HG02798 (cell line): ENCODE measurements at regions not wholly inside any gene's neighbourhood (a gene's known extent, or its start where the extent isn't known, plus 50 kb on each side); places are given as distances from the start of the nearest gene placed in this dataset.
"Not testable (repeated sequence)": the region's sequence is repeated elsewhere in the genome, so short reads cannot be mapped to it uniquely, and the experiment has no call there.

ENCODE experiments used
- ATAC-seq: cut with Tn5 transposase; IDR thresholded peaks from one replicate; pipeline ENCODE4 v1.9.1; 2021; ENCODE audit warnings: mild to moderate bottlenecking; ENCODE audit not compliant: unreplicated experiment, poor library complexity

DNA sequence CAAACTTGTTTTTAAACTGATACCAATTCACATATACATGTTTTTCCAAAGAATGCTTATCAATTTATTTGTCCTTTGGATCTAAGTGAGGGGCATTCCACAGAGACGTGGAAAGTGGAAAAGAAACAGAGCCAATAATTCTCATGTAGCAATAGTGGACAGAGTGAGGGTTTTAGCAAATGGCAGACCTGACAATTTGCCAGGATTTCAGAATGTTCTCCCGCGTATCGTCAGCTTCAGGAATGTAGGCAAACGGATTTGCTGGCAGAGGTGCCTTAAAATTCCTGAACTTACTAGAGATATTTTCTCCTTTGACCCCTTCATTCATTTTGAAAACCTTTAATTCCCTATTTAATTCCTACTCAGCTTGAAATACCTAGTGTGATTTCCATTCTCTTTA is 193.4 kb upstream of the CPHXL start:
- no peak for ATAC-seq

DNA sequence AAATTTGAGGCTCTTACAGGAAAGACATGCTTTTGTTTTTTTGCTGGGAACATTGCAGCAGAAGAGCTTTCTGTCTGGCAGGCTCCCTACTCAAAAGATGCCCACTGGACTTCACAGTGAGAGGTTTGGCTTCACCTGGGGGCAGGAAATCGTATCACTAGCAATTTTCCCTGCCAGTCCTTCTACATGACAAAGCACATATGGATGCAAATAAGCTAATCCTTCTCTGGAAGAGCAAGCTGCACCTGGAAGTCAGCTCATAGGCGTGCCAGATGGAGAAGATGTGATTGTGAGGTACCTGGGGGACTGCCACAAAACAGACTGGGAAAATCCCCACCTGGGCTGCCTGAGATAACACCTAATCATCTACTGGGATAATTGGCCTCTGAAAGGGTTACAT is 195.0 kb upstream of the CPHXL start:
- ATAC-seq, result no peak

DNA sequence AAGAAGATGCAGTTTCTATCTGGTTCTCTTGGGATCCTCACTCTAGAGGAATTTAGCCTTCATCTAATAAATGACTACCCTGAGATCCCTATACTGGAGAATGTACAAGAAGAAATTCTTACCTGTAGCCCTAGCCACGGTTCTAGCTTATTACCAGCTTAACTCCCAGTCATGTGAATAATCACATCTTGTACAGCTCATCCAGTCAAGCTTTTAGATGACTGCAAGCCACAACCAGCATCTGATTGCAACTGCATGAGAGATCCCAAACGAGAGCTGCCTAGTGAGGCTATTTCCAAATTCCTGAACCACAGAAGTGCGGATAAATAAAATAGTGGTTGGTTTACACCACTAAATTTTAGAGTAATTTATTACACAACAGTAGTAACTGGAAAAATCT is 196.0 kb upstream of the CPHXL start:
- no peak for ATAC-seq

DNA sequence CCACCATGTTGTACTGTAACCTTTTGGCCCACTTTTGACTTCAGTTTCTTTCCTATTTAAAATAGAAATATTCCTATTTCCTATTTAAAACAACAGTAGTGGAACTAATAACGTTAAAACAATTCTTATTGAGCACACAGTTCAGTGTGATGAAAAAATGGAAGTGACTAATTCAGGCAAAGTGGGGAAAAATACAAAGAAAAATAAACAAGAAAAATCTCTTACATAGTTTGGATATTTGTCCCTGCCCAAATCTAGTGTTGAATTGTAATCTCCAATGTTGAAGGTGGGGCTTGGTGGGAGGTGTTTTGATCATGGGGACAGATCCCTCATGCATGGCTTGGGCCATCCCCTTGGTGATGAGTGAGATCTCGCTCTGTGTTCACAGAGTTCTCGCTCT is 198.1 kb upstream of the CPHXL start:
- no peak for ATAC-seq

DNA sequence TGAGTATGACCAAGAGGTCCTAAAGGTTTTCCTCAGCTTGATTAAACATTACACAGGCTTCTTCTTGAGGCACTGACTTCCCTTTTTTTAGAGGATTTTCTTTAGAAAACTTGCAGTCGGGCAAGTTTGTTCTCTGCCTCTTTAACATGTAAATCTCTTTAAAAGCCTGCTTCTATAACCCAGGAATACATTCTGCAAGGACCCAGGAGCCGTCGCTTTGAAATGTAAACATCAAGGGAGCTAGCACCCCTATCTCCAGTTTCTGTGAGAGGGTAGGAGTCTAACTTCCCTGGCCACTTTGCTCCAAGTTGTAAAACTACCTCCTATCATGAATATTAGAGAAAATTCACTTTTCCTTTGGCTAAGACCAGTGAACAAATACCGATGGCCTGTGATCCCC is 201.5 kb upstream of the CPHXL start:
- no peak for ATAC-seq

DNA sequence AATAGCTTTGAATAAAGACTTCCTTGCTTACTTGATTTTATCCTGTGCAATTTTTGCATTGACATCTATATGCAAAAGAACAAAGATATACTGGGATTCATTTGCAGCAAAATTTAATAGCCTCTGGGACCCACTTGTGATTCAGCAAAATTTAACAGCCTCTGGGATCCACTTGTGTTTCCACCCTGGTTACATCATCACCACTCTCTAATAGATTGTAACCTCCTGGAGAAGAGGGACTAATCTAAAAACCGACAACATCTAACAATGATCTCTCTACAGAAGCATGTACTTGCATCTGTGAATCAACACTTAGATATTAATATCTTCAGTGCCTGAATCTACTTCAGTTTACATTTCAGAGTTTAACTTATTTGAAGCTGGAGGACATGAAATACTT is 202.0 kb upstream of the CPHXL start:
- ATAC-seq, result no peak

DNA sequence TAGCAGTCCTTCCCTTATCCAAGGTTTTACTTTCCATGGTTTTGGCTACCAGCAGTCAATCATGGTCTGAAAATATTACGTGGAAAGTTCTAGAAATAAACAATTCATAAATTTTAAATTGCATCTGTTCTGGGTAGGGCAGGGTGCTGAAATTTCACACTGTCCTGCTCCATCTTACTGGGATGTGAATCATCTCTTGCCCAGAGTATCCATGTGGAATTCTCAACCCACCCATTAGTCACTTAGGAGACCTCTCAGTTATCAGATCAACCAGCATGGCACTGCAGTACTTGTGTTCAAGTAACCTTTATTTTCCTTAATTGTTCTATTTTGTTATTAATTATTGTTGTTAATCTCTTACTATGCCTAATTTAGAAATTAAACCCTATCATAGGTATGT is 202.8 kb upstream of the CPHXL start:
- no peak for ATAC-seq

DNA sequence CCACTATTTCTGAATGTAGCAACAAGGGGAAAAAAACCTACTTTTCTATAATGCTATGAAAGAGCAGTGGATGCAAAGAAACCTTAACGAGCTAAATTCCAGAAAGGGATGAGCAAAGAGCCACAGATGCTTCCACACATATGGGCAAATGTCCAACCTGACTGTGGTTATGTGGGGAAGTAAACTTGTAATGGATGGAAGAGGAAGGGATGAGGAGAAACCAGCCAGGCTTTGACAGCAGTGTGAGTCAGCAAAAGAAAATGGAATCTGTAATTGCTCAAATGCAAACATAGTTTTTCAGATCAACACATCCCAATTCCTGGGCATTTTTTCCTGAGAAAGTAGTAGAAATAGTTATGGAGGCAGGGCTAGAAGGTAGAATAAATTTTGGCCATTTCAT is 204.8 kb upstream of the CPHXL start:
- no peak for ATAC-seq

DNA sequence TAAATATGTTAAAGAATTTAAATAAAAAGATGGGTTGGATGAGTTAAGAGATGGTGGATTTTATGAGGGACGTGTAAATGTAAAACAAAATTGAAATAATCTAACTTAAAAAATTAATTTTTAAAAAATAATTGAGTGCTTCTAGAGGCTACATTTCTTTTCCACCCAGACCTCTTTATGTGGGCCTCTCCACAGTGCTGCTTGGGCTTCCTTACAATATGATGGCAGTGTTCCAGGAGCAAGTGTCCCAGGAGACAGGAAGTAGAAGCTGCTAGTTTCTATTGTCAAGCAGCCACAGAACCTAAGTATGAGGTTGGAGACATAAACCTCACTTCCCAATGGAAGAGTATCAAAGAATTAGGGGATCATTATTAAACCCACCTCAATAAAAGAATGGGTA is 205.7 kb upstream of the CPHXL start:
- ATAC-seq, result no peak

DNA sequence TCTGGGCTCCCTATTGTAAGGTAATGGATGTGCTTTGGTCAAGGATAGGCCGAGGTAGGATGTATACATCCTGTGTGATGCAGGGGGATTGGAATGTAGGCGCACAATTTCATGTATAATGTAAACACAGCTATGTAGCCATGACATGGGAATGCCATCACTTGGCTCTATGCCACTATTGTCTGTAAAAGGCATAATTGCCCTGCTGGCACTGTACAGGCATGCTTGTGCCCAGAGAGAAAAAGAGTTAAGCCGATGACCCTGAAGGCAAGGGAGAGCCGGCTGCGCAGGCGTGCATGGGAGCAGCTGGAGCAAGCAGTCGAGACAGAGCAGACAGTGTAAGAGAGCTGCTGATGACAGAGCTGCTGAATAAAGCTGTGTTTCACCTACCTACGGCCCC is 212.5 kb upstream of the CPHXL start:
- ATAC-seq, result no peak

DNA sequence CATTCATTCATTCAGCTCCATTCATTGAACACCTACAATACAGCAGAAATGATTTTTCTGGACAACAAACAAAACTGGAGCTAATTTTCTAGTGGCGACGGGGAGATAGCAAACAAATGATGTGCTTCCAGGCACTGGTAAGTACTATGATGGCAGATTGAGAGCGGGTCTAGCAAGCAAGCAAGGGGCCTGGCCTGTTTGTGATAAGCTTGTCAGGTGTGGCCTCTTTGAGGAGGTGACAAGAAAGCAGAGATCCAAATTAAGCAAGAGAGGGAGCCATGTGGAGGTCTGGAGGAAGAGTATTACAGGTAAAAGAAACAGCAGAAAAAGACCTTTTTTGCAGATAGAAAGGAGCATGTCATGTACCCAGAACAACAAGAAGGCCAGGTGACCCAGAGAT is 216.1 kb upstream of the CPHXL start:
- ATAC-seq, result no peak

DNA sequence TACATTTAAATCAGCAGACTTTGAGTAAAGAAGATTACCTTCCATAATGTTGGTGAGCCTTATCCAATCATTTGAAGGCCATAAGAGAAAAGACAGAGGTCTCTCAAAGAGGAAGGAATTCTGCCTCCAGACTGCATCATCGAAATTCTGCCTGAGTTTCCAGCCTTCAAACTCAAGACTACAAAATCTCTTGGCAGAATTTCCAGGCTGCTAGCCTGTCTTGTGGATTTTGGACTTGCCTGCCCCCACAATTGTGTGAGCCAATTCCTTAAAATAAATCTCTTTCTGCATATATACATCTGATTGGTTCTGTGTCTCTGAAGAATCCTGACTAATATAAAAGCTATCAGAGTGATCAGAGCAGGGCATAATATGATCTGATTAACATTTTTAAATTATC is 216.6 kb upstream of the CPHXL start:
- no peak for ATAC-seq

DNA sequence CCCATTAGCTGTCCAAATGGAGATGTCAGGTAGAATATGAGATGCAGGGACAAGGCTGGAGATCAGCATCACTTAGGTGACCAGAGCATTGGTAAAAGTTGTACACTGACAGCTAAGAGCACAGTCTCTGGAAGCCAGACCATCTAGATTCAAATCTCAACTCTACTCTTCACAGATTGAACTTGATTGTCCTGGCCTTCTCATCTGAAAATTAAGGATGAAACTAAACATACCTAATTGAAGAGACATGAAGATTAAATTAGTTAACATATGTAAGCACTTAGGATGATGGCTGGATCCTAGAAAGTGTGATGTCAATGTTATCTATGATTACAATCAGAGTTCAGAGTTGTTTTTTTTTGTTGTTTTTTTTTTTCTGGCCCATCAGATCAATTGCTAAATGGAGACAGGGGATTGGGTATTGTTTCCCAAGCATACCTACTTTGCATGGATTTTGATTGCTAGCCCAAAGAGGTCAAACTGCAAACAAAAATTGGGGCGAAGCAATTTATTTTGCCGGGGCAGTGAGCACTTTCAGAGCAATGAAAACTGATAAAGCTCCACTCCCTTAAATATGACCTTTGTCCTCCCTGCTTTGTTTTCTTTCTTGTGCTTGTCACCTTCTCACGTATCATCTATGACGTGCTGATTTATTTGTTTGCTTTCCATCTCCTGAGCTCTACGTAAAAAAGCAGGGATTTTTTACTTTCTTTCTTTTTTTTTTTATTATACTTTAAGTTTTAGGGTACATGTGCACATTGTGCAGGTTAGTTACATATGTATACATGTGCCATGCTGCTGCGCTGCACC is 217.6 kb upstream of the CPHXL start:
- ATAC-seq, result no peak

DNA sequence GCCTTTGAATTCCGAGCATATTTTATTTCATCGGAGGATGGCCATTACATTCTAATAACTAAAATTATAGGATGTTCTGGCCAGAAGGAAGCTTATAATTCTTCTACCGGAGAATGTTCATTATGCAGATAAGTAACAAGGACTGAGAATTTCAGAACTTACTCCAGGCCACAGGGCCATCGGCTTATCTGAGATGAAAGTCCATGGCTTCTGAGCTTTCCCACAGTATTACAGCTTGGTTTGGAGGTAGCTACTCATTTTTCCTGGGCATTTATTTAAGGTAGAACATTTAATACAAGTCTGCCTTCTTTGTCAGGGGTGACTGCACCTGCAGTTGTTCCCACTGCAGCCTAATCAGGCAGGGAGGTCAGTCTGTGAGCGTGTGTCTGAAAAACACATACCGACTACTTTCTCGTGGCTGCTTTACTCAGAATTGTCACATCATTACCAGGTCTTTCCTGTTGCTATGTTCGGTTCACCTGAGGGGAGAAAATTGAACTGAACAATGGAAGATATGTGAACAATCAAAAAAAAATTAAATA is 219.7 kb upstream of the CPHXL start:
- ATAC-seq, result no peak

DNA sequence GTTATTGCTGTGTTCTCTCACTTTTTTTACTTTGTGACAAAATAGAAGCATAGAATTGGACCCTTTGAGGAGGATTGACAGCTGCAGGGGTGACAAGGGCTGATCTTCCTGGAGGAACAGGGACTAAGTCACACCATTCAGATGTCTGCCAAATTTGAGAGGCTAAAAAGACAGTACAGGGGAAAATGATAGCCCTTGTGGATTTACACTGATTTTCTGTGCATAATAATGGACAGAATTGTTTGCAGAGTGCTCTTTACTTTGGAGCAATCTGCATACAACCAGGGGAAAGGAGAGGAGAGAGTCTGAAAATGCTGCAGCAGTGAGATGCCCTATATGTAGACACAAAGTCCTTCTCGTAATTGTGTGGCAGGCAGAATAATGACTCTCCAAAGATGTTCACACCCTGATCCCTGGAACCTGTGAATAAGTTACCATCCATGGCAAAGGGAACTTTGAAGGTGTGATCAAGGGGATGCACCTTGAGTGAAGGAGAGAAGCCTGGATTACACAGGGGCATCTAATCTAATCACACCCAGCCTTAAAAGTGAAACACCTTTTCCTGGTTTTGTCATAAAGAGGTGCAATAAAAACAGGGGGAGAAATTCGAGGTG is 221.4 kb upstream of the CPHXL start:
- no peak for ATAC-seq

DNA sequence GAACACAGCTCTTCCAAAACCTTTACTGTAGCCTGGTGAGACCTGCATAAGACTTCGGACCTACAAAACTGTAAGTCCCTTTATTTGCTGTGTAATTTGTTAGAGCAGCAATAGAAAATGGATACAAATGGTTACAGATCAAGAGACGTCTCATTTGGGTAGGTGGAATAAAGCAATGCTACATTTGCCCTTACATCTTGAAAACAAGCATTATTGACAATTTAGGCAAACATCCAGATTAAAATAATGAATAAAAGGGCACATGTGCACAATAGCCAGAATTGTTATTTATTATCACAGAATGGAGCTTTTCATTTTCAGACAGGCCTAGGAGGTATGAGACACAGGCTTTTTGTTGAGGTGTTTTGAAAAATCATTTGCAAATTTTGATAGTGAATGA is 222.2 kb upstream of the CPHXL start:
- no peak for ATAC-seq

DNA sequence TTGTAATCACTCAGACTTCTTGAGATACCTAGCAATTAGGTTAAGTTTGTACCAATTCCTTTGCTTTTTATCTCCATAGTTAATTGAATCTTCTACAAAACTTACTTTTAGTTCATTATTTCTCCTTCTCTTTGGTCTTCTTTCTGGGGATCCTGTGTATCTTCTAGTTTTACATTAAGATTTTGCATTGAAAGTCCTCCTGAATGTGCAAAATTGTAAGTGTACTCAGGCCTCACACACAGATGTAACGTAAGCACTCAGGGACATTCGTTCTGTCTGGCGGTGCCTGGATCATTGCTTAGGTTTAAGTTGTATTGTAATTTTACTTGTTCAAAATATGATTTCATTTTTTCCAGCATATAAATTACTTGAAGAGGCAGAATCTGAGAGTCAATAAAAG is 222.6 kb upstream of the CPHXL start:
- ATAC-seq, result no peak

DNA sequence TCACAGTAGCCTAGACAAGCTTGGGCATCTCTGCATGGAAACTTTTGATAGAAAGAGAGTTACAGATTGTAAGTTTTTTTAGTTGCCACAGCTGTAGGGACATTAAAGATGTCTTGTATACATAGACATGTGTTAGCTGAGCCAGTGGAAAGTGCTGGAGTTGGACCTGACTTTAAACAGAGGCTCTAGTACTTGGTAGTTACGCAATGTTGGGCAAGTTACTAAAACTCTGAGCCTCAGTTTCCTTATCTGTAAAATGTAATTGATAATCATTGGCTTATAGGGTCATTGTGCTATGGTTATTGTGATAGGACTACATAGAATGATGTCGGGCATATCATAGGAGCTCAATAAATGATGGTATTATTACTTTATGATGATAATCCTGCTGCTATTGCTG is 225.8 kb upstream of the CPHXL start:
- no peak for ATAC-seq

DNA sequence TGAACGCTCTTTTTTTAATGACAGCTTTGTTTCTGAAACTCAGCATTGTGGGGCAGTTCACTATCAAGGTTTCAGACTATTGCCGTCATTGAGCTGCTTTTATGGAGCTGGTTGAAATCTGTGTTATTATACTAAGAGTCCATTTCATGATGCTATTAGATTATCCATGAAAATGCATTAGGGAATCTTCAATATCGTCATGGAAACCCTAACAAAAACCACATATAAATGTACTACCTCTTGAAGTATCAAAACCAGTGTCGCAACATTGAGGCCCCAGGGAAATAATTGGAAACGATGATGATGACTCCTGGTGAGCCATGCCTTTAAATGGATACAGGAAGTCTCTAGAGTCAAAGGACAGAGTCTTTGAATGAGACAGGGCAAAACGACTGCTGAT is 231.6 kb upstream of the CPHXL start:
- ATAC-seq, result no peak

DNA sequence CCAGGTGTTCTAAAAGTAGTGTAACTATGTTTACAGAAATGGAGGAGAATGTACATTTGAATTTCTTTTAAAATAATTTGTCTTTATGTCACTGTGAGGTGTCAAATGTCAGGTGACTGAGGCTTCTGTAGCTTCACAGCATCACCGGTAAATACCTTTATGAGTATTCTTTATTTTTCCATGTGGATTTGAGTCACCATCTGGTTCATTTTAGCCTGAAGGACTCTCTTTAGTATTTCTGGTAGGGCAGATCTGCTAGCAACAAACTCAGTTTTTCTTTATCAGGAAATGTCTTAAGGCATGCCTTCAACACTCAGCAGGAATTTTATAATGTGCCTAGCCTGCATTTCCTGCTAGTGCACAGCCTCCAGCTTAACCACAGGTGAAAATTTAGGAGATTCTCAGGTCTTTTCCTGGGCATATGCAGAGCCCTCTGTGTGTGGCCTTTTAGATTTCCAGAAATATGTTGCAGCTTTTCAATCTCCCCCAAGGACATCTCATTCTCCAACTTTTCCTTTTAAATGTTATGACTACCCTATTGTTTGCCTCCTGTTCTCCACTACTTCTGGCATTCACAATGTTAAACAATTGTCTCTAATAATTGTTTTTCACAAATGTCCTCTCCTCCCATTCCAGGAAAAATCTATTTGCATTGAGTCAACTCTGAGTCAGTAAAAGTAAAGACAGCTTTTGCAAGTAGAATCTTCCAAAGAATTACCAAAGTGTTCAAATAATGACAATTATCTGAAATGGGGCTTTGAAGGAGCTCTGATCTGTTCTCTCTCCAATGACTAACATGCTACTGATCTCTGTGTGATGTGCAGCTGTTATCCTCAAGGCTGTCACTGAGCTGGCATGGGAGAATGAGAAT is 239.4 kb upstream of the CPHXL start:
- ATAC-seq, result no peak

DNA sequence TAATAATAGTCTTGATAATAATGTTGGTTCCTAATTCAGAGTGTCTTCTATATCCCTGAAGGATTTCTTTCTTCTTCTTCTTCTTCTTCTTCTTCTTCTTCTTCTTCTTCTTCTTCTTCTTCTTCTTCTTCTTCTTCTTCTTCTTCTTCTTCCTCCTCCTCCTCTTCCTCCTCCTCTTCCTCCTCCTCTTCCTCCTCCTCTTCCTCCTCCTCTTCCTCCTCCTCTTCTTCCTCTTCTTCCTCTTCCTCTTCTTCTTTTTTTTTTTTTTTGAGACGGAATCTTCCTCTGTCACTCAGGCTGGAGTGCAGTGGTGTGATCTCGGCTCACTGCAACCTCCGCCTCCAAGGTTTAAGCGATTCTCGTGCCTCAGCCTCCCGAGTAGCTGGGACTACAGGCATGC is 242.8 kb upstream of the CPHXL start:
- not testable (repeated sequence) for ATAC-seq
